ENCODE measurements at regions not wholly inside any gene's neighbourhood (a gene's known extent, or its start where the extent isn't known, plus 50 kb on each side); places are given as distances from the start of the nearest gene placed in this dataset.

GRCh38 chr11:97754976-97755375 lies 1265.8 kb upstream of the CNTN5 start:
- no peaks in the 10 kb centered on the region for H3K4me1 ChIP-seq (ENCODE audit: insufficient read depth, low read length)
- no peak overlapping the region for H3K4me2 ChIP-seq (ENCODE audit: insufficient read depth, low read length)
- TF ChIP-seq CTCF (IDR thresholded peaks at IDR 0.05; ENCODE audit: extremely low read depth, low read depth, low read length) = no peak
- no peaks in the 10 kb centered on the region for H3K79me2 ChIP-seq (ENCODE audit: insufficient read depth, low read length)
- no peak overlapping the region for H3K4me3 ChIP-seq (ENCODE audit: insufficient read depth, low read length)
- no peaks in the 10 kb centered on the region for H3K9me3 ChIP-seq (ENCODE audit: low read depth, low read length)
- DNase-seq (ENCODE audit: insufficient read length, low spot score, missing footprints) = no peak
- no peaks in the 10 kb centered on the region for H4K20me1 ChIP-seq (ENCODE audit: insufficient read depth, low read length)
- no peak overlapping the region for H2AFZ ChIP-seq (ENCODE audit: low read length)
- H3K27me3 ChIP-seq (ENCODE audit: insufficient read depth, low read length) = no peaks in the 10 kb centered on the region
- no peaks in the 10 kb centered on the region for H3K36me3 ChIP-seq (ENCODE audit: insufficient read depth, low read length)
- H3K27ac ChIP-seq (ENCODE audit: low read depth, low read length) = no peak overlapping the region

- DNase-seq (ENCODE audit: insufficient read length, low spot score, missing footprints) = no peak
- H3K27ac ChIP-seq (ENCODE audit: low read depth, low read length) = no peak overlapping the region
- no peaks in the 10 kb centered on the region for H3K36me3 ChIP-seq (ENCODE audit: insufficient read depth, low read length)
- H4K20me1 ChIP-seq (ENCODE audit: insufficient read depth, low read length) = no peaks in the 10 kb centered on the region
- no peak overlapping the region for H3K4me3 ChIP-seq (ENCODE audit: insufficient read depth, low read length)
- no peak overlapping the region for H2AFZ ChIP-seq (ENCODE audit: low read length)
- TF ChIP-seq CTCF (IDR thresholded peaks at IDR 0.05; ENCODE audit: extremely low read depth, low read depth, low read length) = no peak
- H3K4me2 ChIP-seq (ENCODE audit: insufficient read depth, low read length) = no peak overlapping the region
- no peaks in the 10 kb centered on the region for H3K9me3 ChIP-seq (ENCODE audit: low read depth, low read length)
- no peaks in the 10 kb centered on the region for H3K27me3 ChIP-seq (ENCODE audit: insufficient read depth, low read length)
- no peaks in the 10 kb centered on the region for H3K4me1 ChIP-seq (ENCODE audit: insufficient read depth, low read length)
- H3K79me2 ChIP-seq (ENCODE audit: insufficient read depth, low read length) = no peaks in the 10 kb centered on the region
These were observed 1264.0 kb upstream of the CNTN5 start for GRCh38 chr11:97756571-97757335.

GRCh38 chr11:97761175-97761574 lies 1259.6 kb upstream of the CNTN5 start:
- H3K4me1 ChIP-seq (ENCODE audit: insufficient read depth, low read length) = no peaks in the 10 kb centered on the region
- H3K27me3 ChIP-seq (ENCODE audit: insufficient read depth, low read length) = no peaks in the 10 kb centered on the region
- no peak for TF ChIP-seq CTCF (IDR thresholded peaks at IDR 0.05; ENCODE audit: extremely low read depth, low read depth, low read length)
- H3K9me3 ChIP-seq (ENCODE audit: low read depth, low read length) = no peaks in the 10 kb centered on the region
- no peaks in the 10 kb centered on the region for H4K20me1 ChIP-seq (ENCODE audit: insufficient read depth, low read length)
- no peaks in the 10 kb centered on the region for H3K79me2 ChIP-seq (ENCODE audit: insufficient read depth, low read length)
- H3K4me2 ChIP-seq (ENCODE audit: insufficient read depth, low read length) = no peak overlapping the region
- H3K27ac ChIP-seq (ENCODE audit: low read depth, low read length) = no peak overlapping the region
- DNase-seq (ENCODE audit: insufficient read length, low spot score, missing footprints) = no peak
- H3K4me3 ChIP-seq (ENCODE audit: insufficient read depth, low read length) = no peak overlapping the region
- no peaks in the 10 kb centered on the region for H3K36me3 ChIP-seq (ENCODE audit: insufficient read depth, low read length)
- H2AFZ ChIP-seq (ENCODE audit: low read length) = no peak overlapping the region

GRCh38 chr11:97764193-97764592 lies 1256.6 kb upstream of the CNTN5 start:
- no peak for TF ChIP-seq CTCF (IDR thresholded peaks at IDR 0.05; ENCODE audit: extremely low read depth, low read depth, low read length)
- no peak overlapping the region for H3K4me3 ChIP-seq (ENCODE audit: insufficient read depth, low read length)
- H3K4me1 ChIP-seq (ENCODE audit: insufficient read depth, low read length) = no peaks in the 10 kb centered on the region
- no peaks in the 10 kb centered on the region for H4K20me1 ChIP-seq (ENCODE audit: insufficient read depth, low read length)
- H3K27me3 ChIP-seq (ENCODE audit: insufficient read depth, low read length) = no peaks in the 10 kb centered on the region
- no peak overlapping the region for H2AFZ ChIP-seq (ENCODE audit: low read length)
- no peak overlapping the region for H3K27ac ChIP-seq (ENCODE audit: low read depth, low read length)
- H3K4me2 ChIP-seq (ENCODE audit: insufficient read depth, low read length) = no peak overlapping the region
- no peak for DNase-seq (ENCODE audit: insufficient read length, low spot score, missing footprints)
- no peaks in the 10 kb centered on the region for H3K79me2 ChIP-seq (ENCODE audit: insufficient read depth, low read length)
- no peaks in the 10 kb centered on the region for H3K36me3 ChIP-seq (ENCODE audit: insufficient read depth, low read length)
- no peaks in the 10 kb centered on the region for H3K9me3 ChIP-seq (ENCODE audit: low read depth, low read length)

All from osteoblast (primary cell).